ENCODE measurements at regions not wholly inside any gene's neighbourhood (a gene's known extent, or its start where the extent isn't known, plus 50 kb on each side); places are given as distances from the start of the nearest gene placed in this dataset.

GRCh38 chr13:88627071-88627470 is 955.9 kb downstream of the SLITRK5 start:
- no peaks in the 10 kb centered on the region for H3K36me3 ChIP-seq (ENCODE audit: control insufficient read depth in 2 of 2, insufficient read depth in 2 of 2, low read length in 1 of 2)
- H3K4me3 ChIP-seq (ENCODE audit: low read depth in 1 of 2, low read length in 2 of 2) = no peak overlapping the region
- WGBS, 2 donors = 34 to 45% methylated on average over 3 of the region's 3 CpGs
- H3K4me1 ChIP-seq (ENCODE audit: control insufficient read depth in 2 of 2, insufficient read depth in 2 of 2, low read length in 1 of 2) = no peaks in the 10 kb centered on the region
- no peak overlapping the region for H3K27ac ChIP-seq (ENCODE audit: low read depth in 2 of 2, low read length in 1 of 2)
- peaks cover 0 to 2% of the 10 kb centered on the region in 2 donors for H3K9me3 ChIP-seq (ENCODE audit: control insufficient read depth in 2 of 2, insufficient read depth in 1 of 2, low read depth in 1 of 2, low read length in 1 of 2)
- H3K27me3 ChIP-seq (ENCODE audit: control insufficient read depth in 1 of 2, insufficient read depth in 2 of 2, low read length in 2 of 2) = no peaks in the 10 kb centered on the region

- no peaks in the 10 kb centered on the region for H3K4me1 ChIP-seq (ENCODE audit: control insufficient read depth in 2 of 2, insufficient read depth in 2 of 2, low read length in 1 of 2)
- H3K9me3 ChIP-seq (ENCODE audit: control insufficient read depth in 2 of 2, insufficient read depth in 1 of 2, low read depth in 1 of 2, low read length in 1 of 2) = peaks cover 0 to 2% of the 10 kb centered on the region in 2 donors
- H3K27ac ChIP-seq (ENCODE audit: low read depth in 2 of 2, low read length in 1 of 2) = no peak overlapping the region
- no peaks in the 10 kb centered on the region for H3K36me3 ChIP-seq (ENCODE audit: control insufficient read depth in 2 of 2, insufficient read depth in 2 of 2, low read length in 1 of 2)
- WGBS, 2 donors = 0 to 46% methylated on average over 1 of the region's 1 CpG
- H3K27me3 ChIP-seq (ENCODE audit: control insufficient read depth in 1 of 2, insufficient read depth in 2 of 2, low read length in 2 of 2) = no peaks in the 10 kb centered on the region
- H3K4me3 ChIP-seq (ENCODE audit: low read depth in 1 of 2, low read length in 2 of 2) = no peak overlapping the region
These were observed 957.7 kb downstream of the SLITRK5 start for GRCh38 chr13:88628882-88629281.

- 0 to 15% methylated on average over 1 of the region's 1 CpG for WGBS, 2 donors
- H3K27ac ChIP-seq (ENCODE audit: low read depth in 2 of 2, low read length in 1 of 2) = no peak overlapping the region
These were observed 966.8 kb downstream of the SLITRK5 start for GRCh38 chr13:88637935-88638334.

DNA sequence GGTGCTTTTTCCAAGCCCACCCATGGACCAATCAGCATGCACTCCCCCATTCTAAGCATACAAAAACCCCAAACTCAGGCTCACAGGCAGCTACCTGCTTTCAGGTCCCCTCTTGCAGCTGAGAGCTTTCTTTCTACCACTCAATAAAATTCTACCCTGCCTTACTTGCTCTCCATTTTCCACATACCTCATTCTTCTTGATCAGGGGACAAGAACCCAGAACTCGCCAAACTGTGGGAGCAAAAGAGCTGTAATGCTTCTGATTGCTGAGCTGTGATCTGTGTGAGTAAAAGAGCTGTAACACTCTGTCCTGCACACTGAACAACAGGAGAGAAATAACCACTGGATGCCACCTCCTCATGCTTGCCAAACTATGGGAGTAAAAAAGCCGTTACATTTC is 972.1 kb downstream of the SLITRK5 start:
- Histone ChIP-seq H3K36me3 (ENCODE audit: control insufficient read depth in 2 of 2, insufficient read depth in 2 of 2, low read length in 1 of 2) (no peaks in the 10 kb centered on the region), H3K27me3 (ENCODE audit: control insufficient read depth in 1 of 2, insufficient read depth in 2 of 2, low read length in 2 of 2) (no peaks in the 10 kb centered on the region), H3K4me3 (ENCODE audit: low read depth in 1 of 2, low read length in 2 of 2) (no peak overlapping the region), H3K27ac (ENCODE audit: low read depth in 2 of 2, low read length in 1 of 2) (no peak overlapping the region), H3K9me3 (ENCODE audit: control insufficient read depth in 2 of 2, insufficient read depth in 1 of 2, low read depth in 1 of 2, low read length in 1 of 2) (peaks cover 0 to 10% of the 10 kb centered on the region in 2 donors), H3K4me1 (ENCODE audit: control insufficient read depth in 2 of 2, insufficient read depth in 2 of 2, low read length in 1 of 2) (no peaks in the 10 kb centered on the region)
- WGBS, 2 donors = 86 to 88% methylated on average over 2 of the region's 2 CpGs

More at GRCh38 chr13:88637935-88638334, 966.8 kb downstream of the SLITRK5 start:
- Histone ChIP-seq H3K4me3 (ENCODE audit: low read depth in 1 of 2, low read length in 2 of 2) (no peak overlapping the region), H3K4me1 (ENCODE audit: control insufficient read depth in 2 of 2, insufficient read depth in 2 of 2, low read length in 1 of 2) (no peaks in the 10 kb centered on the region), H3K36me3 (ENCODE audit: control insufficient read depth in 2 of 2, insufficient read depth in 2 of 2, low read length in 1 of 2) (no peaks in the 10 kb centered on the region), H3K9me3 (ENCODE audit: control insufficient read depth in 2 of 2, insufficient read depth in 1 of 2, low read depth in 1 of 2, low read length in 1 of 2) (peaks cover 0 to under 1% of the 10 kb centered on the region in 2 donors), H3K27me3 (ENCODE audit: control insufficient read depth in 1 of 2, insufficient read depth in 2 of 2, low read length in 2 of 2) (no peaks in the 10 kb centered on the region)

GRCh38 chr13:88648598-88649373 is 977.6 kb downstream of the SLITRK5 start:
- H3K4me1 ChIP-seq (ENCODE audit: control insufficient read depth in 2 of 2, insufficient read depth in 2 of 2, low read length in 1 of 2) = no peaks in the 10 kb centered on the region
- H3K27me3 ChIP-seq (ENCODE audit: control insufficient read depth in 1 of 2, insufficient read depth in 2 of 2, low read length in 2 of 2) = no peaks in the 10 kb centered on the region
- no peak overlapping the region for H3K4me3 ChIP-seq (ENCODE audit: low read depth in 1 of 2, low read length in 2 of 2)
- WGBS, 2 donors = 42 to 65% methylated on average over 2 of the region's 2 CpGs
- H3K36me3 ChIP-seq (ENCODE audit: control insufficient read depth in 2 of 2, insufficient read depth in 2 of 2, low read length in 1 of 2) = no peaks in the 10 kb centered on the region
- peaks cover 0 to 2% of the 10 kb centered on the region in 2 donors for H3K9me3 ChIP-seq (ENCODE audit: control insufficient read depth in 2 of 2, insufficient read depth in 1 of 2, low read depth in 1 of 2, low read length in 1 of 2)
- H3K27ac ChIP-seq (ENCODE audit: low read depth in 2 of 2, low read length in 1 of 2) = no peak overlapping the region

DNA sequence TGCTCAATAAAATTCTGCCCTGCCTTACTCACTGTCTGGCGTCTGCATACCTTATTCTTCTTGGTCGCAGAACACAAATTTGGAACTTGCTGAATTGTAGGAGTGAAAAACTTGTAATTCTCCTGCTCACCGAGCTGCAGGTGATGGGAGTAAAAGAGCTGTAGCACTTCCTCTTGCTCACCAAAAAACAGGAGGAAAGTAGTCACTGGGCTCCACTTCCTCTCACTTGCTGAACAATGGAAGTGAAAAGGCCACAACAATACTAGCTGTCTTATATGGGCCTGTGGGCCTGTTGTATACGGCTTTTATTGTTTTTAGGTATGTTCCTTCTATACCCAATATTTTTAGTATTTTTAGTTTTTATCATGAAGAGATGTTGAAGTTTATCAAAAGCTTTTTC is 978.7 kb downstream of the SLITRK5 start:
- whole genome bisulfite sequencing, 2 donors = 78% methylated on average over 4 of the region's 4 CpGs
- no peaks in the 10 kb centered on the region for H3K36me3 ChIP-seq (ENCODE audit: control insufficient read depth in 2 of 2, insufficient read depth in 2 of 2, low read length in 1 of 2)
- H3K27me3 ChIP-seq (ENCODE audit: control insufficient read depth in 1 of 2, insufficient read depth in 2 of 2, low read length in 2 of 2) = no peaks in the 10 kb centered on the region
- H3K4me3 ChIP-seq (ENCODE audit: low read depth in 1 of 2, low read length in 2 of 2) = no peak overlapping the region
- no peaks in the 10 kb centered on the region for H3K9me3 ChIP-seq (ENCODE audit: control insufficient read depth in 2 of 2, insufficient read depth in 1 of 2, low read depth in 1 of 2, low read length in 1 of 2)
- H3K27ac ChIP-seq (ENCODE audit: low read depth in 2 of 2, low read length in 1 of 2) = no peak overlapping the region
- H3K4me1 ChIP-seq (ENCODE audit: control insufficient read depth in 2 of 2, insufficient read depth in 2 of 2, low read length in 1 of 2) = no peaks in the 10 kb centered on the region

GRCh38 chr13:88651531-88651930 is 980.4 kb downstream of the SLITRK5 start:
- 71 to 73% methylated on average over 5 of the region's 5 CpGs for WGBS, 2 donors
- Histone ChIP-seq H3K9me3 (ENCODE audit: control insufficient read depth in 2 of 2, insufficient read depth in 1 of 2, low read depth in 1 of 2, low read length in 1 of 2) (no peaks in the 10 kb centered on the region), H3K36me3 (ENCODE audit: control insufficient read depth in 2 of 2, insufficient read depth in 2 of 2, low read length in 1 of 2) (no peaks in the 10 kb centered on the region), H3K4me1 (ENCODE audit: control insufficient read depth in 2 of 2, insufficient read depth in 2 of 2, low read length in 1 of 2) (no peaks in the 10 kb centered on the region), H3K27me3 (ENCODE audit: control insufficient read depth in 1 of 2, insufficient read depth in 2 of 2, low read length in 2 of 2) (no peaks in the 10 kb centered on the region), H3K27ac (ENCODE audit: low read depth in 2 of 2, low read length in 1 of 2) (no peak overlapping the region), H3K4me3 (ENCODE audit: low read depth in 1 of 2, low read length in 2 of 2) (no peak overlapping the region)

- Histone ChIP-seq H3K36me3 (ENCODE audit: control insufficient read depth in 2 of 2, insufficient read depth in 2 of 2, low read length in 1 of 2) (no peaks in the 10 kb centered on the region), H3K4me1 (ENCODE audit: control insufficient read depth in 2 of 2, insufficient read depth in 2 of 2, low read length in 1 of 2) (peaks cover 0 to 2% of the 10 kb centered on the region in 2 donors), H3K27me3 (ENCODE audit: control insufficient read depth in 1 of 2, insufficient read depth in 2 of 2, low read length in 2 of 2) (no peaks in the 10 kb centered on the region), H3K4me3 (ENCODE audit: low read depth in 1 of 2, low read length in 2 of 2) (no peak overlapping the region), H3K9me3 (ENCODE audit: control insufficient read depth in 2 of 2, insufficient read depth in 1 of 2, low read depth in 1 of 2, low read length in 1 of 2) (no peaks in the 10 kb centered on the region), H3K27ac (ENCODE audit: low read depth in 2 of 2, low read length in 1 of 2) (no peak overlapping the region)
- WGBS, 2 donors = 34 to 41% methylated on average over 6 of the region's 6 CpGs
These were observed 985.6 kb downstream of the SLITRK5 start for GRCh38 chr13:88656751-88657150.

DNA sequence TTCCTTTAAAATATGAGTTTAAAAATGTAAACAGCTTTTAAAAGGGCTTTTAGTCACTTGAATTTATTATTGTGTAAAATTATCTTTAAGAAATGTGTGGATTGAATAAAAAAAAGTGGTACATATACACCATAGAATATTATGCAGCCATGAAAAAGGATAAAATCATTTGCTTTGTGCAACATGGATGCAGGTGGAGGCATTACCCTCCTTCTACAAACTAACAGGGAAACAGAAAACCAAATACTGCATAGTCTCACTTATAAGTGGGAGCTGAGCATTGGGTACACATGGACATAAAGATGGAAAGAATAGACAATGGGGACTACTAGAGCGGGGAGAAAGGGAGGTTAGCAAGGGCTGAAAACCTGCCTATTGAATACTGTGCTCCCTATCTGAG is 999.3 kb downstream of the SLITRK5 start:
- Histone ChIP-seq H3K36me3 (ENCODE audit: control insufficient read depth in 2 of 2, insufficient read depth in 2 of 2, low read length in 1 of 2) (no peaks in the 10 kb centered on the region), H3K9me3 (ENCODE audit: control insufficient read depth in 2 of 2, insufficient read depth in 1 of 2, low read depth in 1 of 2, low read length in 1 of 2) (no peaks in the 10 kb centered on the region), H3K4me1 (ENCODE audit: control insufficient read depth in 2 of 2, insufficient read depth in 2 of 2, low read length in 1 of 2) (no peaks in the 10 kb centered on the region), H3K4me3 (ENCODE audit: low read depth in 1 of 2, low read length in 2 of 2) (no peak overlapping the region), H3K27me3 (ENCODE audit: control insufficient read depth in 1 of 2, insufficient read depth in 2 of 2, low read length in 2 of 2) (no peaks in the 10 kb centered on the region), H3K27ac (ENCODE audit: low read depth in 2 of 2, low read length in 1 of 2) (no peak overlapping the region)
- 73 to 79% methylated on average over 1 of the region's 1 CpG for WGBS, 2 donors

- Histone ChIP-seq H3K27ac (ENCODE audit: low read depth in 2 of 2, low read length in 1 of 2) (no peak overlapping the region), H3K9me3 (ENCODE audit: control insufficient read depth in 2 of 2, insufficient read depth in 1 of 2, low read depth in 1 of 2, low read length in 1 of 2) (no peaks in the 10 kb centered on the region), H3K4me3 (ENCODE audit: low read depth in 1 of 2, low read length in 2 of 2) (no peak overlapping the region), H3K27me3 (ENCODE audit: control insufficient read depth in 1 of 2, insufficient read depth in 2 of 2, low read length in 2 of 2) (no peaks in the 10 kb centered on the region), H3K4me1 (ENCODE audit: control insufficient read depth in 2 of 2, insufficient read depth in 2 of 2, low read length in 1 of 2) (no peaks in the 10 kb centered on the region), H3K36me3 (ENCODE audit: control insufficient read depth in 2 of 2, insufficient read depth in 2 of 2, low read length in 1 of 2) (no peaks in the 10 kb centered on the region)
- 63 to 66% methylated on average over 2 of the region's 2 CpGs for WGBS, 2 donors
These were observed 1003.7 kb downstream of the SLITRK5 start for GRCh38 chr13:88674841-88675240.

Measured in esophagus (tissue), 2 donors.